22Rv1 (cell line): ENCODE measurements at regions not wholly inside any gene's neighbourhood (a gene's known extent, or its start where the extent isn't known, plus 50 kb on each side); places are given as distances from the start of the nearest gene placed in this dataset.

ENCODE experiments used
- ZFX ChIP-seq: fragments of 450-650 bp; IDR thresholded peaks from 2 replicates; pipeline ENCODE4 v1.6.1; 2017; ENCODE audit warnings: antibody characterized with exemption, borderline replicate concordance
- TF ChIP-seq, protein P1 (sequence below): fragments of 450-650 bp; IDR thresholded peaks from 2 replicates; pipeline ENCODE4 v1.5.1; 2017; ENCODE audit warnings: mild to moderate bottlenecking

DNA sequence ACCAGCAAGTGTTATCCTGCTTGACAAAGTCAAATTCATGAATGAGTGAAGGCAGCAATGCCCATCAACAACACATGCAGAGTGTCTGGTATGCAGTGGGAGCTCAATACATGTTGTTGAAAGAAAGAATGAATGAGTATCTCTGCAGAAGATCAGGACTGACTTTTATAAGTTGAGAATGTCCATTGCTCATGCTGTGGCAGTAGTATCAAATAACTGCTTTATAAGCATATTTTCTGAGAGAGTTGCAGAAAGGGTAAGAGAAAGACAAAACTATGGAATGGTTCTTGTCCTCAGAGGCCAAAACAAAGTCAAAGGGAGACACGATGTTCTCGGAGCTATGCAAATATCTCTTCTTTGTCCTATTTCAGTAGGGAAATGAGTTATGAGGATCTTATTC lies 288.7 kb downstream of the LMX1A start:
- TF ChIP-seq, protein P1, sequence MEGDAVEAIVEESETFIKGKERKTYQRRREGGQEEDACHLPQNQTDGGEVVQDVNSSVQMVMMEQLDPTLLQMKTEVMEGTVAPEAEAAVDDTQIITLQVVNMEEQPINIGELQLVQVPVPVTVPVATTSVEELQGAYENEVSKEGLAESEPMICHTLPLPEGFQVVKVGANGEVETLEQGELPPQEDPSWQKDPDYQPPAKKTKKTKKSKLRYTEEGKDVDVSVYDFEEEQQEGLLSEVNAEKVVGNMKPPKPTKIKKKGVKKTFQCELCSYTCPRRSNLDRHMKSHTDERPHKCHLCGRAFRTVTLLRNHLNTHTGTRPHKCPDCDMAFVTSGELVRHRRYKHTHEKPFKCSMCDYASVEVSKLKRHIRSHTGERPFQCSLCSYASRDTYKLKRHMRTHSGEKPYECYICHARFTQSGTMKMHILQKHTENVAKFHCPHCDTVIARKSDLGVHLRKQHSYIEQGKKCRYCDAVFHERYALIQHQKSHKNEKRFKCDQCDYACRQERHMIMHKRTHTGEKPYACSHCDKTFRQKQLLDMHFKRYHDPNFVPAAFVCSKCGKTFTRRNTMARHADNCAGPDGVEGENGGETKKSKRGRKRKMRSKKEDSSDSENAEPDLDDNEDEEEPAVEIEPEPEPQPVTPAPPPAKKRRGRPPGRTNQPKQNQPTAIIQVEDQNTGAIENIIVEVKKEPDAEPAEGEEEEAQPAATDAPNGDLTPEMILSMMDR: no peak
- no peak for TF ChIP-seq ZFX
